HG02798 (cell line): ENCODE measurements at regions not wholly inside any gene's neighbourhood (a gene's known extent, or its start where the extent isn't known, plus 50 kb on each side); places are given as distances from the start of the nearest gene placed in this dataset.
"Not testable (repeated sequence)": the region's sequence is repeated elsewhere in the genome, so short reads cannot be mapped to it uniquely, and the experiment has no call there.

Experiments
- ATAC-seq: cut with Tn5 transposase; IDR thresholded peaks from one replicate; pipeline ENCODE4 v1.9.1; 2021; ENCODE audit warnings: mild to moderate bottlenecking; ENCODE audit not compliant: unreplicated experiment, poor library complexity

DNA sequence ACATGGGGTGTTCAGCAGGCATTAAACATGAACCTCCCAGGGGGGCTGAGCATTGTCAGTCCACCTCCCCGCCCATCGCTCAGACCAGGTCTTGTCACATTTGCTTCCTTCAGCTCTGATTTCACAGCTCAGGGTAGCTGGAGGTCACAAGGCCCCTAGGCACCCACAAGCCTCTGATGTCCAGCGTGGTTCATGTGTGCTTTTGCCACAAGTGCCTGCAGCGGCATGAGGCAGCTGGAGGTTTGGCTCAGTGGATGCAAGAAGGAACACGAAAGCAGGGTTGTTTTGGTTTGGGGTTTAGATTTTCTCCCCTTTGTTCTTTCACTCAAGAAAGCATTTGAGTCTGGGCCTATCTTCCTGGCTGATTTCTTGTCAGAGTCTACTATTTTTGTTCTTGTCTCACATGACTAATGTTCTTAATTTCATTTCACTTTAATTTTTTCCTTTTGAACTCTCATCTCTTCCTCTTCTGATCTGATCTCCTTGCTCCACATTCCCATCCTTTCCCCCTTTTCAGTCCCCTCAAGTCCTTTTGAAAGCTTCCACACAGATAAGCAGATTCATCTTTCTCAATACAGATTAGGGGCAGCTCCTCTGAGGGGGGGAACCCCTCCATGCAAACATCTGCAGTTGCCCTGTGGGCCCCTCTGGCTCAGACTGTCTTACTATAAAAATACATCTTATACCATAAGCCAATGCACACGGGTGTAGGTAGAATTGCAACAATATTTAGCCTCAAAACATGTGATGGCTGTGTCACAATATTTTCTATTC lies 68.1 kb upstream of the CEP85L start:
- peak; percentile 62 for ATAC-seq

DNA sequence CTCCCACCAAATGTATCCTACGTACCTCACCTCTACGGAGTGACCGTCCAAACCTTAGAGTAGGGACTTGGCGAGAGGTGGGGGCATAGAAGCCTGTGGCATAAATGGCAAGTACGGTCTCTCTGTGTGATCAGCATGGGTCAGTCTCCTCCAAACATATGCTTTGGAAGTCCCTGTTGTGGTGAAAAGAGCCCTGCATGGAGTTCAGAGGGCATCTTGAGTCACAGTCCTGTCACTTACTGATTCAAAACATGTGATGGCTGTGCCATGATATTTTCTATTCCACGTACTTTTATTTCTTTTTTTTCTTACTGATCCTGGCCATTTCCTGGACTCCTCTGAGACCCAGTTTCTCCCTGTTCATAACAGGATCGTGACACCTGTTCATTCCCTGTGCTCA lies 67.5 kb upstream of the CEP85L start:
- ATAC-seq: no peak

DNA sequence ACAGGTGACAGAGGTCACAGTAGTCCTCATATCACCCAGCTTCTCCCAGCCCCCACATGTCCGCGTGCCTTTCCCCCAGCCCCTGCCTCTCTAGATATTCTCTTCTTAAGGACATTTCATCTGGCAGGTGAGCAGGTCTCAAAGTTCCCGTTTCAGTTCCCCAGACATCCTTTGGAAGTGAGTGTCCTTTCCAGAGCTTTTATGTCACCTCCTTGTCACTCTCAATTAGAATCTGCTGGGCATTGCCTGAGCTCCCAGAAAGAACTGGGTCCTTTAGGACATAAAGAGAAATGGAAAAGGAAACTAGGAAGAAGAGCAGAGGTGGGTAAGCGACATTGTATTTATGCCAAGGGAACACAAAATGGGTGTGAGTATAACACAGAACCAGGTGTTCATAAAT lies 66.9 kb upstream of the CEP85L start:
- ATAC-seq: no peak

DNA sequence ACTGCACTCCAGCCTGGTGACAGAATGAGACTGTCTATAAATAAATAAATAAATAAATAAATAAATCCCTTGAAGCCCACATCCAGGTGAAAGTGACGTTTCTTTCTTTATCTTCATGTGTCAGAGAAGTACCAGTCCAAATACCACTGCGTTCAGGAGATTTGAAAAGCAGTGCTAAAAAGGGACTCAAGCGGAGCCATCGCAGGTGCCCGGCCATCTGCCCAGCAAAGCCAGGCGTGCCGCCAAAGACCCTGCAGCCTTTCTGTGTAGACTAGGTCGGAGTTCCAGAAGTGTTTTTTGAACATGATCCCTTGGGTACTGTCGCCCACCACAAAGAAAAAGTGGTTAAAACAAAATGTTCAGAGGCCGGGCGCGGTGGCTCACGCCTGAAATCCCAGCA lies 65.7 kb upstream of the CEP85L start:
- ATAC-seq: no peak

GRCh38 chr6:118715907-118716306 lies 64.5 kb upstream of the CEP85L start:
- ATAC-seq: not testable (repeated sequence)

GRCh38 chr6:118715376-118715775 lies 64.0 kb upstream of the CEP85L start:
- no peak for ATAC-seq

DNA sequence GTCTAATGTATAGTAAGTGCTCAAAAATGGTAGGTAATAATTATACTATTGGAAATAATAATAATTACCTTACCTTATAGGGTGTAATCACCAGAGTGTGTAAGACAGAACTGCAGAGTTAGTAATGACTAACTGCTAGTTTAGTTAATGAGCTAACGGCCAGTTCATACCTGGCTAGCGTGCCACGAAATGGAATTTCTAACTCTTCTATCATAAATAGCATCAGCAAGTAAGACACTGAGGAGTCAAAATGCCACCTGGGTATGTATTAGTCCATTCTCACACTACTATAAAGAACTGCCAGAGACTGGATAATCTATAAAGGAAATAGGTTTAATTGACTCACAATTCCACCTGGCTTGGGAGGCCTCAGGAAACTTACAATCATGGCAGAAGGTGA lies 63.4 kb upstream of the CEP85L start:
- ATAC-seq: no peak

- no peak for ATAC-seq
Observed at GRCh38 chr6:118712969-118713368, 61.6 kb upstream of the CEP85L start.

DNA sequence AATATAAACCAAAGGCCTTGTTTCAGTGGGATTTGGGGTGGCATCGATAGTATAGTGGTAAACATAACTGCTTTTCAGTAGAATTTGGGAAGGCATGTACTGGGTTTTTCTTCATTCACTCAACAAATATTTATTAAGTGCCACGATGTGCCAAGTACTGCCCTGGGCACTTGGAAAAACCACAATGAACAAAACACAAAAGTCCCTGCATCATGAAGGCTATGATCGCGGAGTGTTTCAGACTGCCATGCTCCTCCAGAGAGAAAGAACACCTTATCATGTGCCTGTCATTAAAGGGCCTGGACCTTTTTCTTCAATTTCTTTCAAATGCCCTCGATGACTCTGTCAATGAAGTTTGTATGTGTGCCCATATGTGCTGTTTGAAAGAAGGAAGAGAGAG lies 59.2 kb upstream of the CEP85L start:
- ATAC-seq: no peak

GRCh38 chr6:118709859-118710350 lies 58.5 kb upstream of the CEP85L start:
- peak; percentile 92 for ATAC-seq

- ATAC-seq: peak; percentile 3
Observed at GRCh38 chr6:118708744-118709143, 57.4 kb upstream of the CEP85L start.

- ATAC-seq: no peak
Observed at GRCh38 chr6:118708055-118708454, 56.7 kb upstream of the CEP85L start.

DNA sequence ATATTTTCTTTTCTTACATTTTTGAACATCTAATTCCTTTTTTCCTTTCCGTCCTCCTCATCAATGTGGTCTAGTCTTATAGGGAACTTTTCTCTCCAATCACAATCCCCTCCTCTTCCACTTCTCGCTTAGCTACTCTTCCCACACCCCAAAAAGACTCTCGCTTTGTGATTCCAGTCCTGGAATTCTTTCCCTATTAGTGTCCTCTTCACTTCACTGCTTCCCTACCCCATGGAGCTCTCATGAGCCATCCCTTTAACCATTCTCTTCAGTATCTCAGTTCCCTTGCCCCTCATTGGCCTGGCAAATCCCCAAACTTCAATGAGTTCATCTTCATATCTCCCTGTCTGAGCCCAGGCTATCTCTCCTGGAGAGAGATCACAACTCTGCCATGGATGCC lies 55.3 kb upstream of the CEP85L start:
- no peak for ATAC-seq

DNA sequence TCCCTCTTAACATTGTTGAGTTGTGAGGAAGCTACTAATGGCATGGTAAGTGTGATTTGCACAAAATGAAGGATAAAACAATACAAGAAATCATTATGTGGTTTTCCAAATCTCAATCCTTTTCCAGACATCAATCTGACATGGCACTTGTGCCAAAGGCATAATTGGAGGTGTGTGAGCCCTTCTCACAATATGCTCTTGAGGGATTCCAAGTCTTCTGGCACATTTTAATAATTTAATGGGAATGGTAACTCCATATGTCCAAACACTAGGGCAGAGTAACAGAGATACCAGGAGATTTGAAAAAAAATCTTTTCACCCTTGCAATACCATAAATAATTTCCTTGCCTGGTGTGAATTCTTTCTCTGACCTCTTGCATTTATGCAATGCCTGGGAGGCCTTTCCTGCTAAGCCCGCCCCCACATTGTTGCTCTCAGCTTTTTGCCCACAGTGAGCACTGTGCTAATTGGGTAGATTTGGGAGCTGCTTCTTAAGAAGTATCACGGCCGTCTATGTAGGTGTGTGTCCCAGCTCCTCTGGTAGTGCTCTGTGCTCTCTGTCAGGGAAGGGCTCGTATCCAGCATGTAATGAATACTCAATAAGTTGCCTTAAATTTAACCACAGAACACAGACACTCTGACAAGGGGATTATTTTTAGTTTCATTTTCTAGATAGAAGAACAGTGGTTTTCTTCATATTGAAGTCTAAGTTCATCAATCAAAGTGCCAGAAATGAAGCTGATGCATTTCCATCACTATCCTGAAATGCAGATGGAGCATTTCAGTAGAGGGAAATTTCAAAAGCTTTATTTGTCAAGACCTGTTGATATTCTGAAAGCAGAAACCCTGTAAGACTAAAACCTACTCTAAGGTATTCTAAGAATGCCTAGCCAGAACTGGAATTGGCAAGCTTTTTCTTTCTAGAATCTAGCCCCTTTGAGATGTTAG lies 54.4 kb upstream of the CEP85L start:
- ATAC-seq: peak; percentile 36

DNA sequence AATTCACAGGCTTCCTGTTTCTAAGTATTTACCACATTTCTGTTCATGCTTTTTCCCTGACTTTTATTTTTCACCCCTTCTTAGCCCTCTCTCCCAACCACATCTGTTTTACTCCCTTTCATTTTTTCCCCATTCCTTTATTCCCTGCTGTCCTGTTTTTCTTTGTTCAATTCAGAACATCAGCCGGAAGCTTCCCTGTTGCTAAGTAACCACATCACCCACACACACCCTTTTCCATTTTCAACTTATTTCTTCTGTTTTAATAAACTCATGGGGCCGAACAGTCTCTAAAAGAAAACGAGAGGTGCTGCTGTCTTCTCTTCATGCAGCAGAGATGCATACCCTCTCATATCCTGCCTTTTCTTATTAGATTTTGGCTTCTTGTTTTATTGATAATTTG lies 53.5 kb upstream of the CEP85L start:
- no peak for ATAC-seq

GRCh38 chr6:118701260-118701659 lies 49.9 kb upstream of the CEP85L start:
- not testable (repeated sequence) for ATAC-seq
